ENCODE measurements at regions not wholly inside any gene's neighbourhood (a gene's known extent, or its start where the extent isn't known, plus 50 kb on each side); places are given as distances from the start of the nearest gene placed in this dataset.

DNA sequence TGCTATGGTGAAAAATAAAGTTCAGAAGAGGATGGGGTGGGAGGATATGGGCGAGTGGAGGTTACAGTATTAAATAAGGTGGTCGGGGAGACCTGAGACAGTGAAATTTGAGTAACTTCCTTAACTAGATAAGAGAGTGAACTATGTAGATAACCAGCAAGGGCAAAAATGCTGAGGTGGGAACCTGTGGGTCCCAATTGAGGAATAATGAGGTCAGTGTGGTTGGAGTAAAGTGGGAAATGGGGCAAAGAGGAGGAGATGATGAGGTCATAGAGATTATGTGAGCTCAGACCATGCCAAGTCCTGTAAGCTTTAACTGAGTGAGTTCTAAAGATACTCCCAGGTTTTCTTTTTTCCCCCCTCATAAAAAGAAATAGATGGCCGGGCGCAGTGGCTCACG is 614.6 kb upstream of the PLXNA2 start:
- TF ChIP-seq, protein P1, sequence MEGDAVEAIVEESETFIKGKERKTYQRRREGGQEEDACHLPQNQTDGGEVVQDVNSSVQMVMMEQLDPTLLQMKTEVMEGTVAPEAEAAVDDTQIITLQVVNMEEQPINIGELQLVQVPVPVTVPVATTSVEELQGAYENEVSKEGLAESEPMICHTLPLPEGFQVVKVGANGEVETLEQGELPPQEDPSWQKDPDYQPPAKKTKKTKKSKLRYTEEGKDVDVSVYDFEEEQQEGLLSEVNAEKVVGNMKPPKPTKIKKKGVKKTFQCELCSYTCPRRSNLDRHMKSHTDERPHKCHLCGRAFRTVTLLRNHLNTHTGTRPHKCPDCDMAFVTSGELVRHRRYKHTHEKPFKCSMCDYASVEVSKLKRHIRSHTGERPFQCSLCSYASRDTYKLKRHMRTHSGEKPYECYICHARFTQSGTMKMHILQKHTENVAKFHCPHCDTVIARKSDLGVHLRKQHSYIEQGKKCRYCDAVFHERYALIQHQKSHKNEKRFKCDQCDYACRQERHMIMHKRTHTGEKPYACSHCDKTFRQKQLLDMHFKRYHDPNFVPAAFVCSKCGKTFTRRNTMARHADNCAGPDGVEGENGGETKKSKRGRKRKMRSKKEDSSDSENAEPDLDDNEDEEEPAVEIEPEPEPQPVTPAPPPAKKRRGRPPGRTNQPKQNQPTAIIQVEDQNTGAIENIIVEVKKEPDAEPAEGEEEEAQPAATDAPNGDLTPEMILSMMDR (conservative IDR thresholded peaks at IDR 0.05), result no peak
- H3K27ac ChIP-seq, result no peak overlapping the region

DNA sequence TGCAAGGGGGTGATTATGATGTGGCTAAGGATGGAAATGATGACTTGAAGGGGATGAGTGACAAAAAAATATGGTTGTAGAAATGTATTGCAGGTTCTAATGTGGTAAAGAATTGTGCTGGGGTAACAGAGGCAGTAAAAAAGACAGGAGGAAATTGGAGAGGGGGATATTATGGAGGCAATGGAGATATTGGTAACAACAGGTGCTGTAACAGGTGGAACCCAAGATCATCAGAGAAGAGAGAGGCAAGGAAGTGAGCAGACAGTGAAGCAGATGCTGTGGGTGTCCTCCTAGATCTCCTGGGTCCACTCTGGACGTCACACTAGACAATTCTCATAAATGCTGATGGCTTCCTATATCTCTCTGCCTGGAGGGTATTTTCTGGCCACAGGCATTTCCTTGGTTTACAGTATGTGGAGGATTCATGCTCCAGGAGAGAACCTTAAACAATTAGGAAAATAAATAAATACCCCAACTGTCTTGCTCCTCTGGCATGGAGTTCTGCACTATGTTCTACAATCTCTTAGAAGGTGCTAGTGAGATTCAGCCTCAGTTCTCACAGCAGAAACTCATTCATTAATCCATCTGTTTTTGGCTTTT is 620.3 kb upstream of the PLXNA2 start:
- TF ChIP-seq, protein P1 (conservative IDR thresholded peaks at IDR 0.05), result no peak

DNA sequence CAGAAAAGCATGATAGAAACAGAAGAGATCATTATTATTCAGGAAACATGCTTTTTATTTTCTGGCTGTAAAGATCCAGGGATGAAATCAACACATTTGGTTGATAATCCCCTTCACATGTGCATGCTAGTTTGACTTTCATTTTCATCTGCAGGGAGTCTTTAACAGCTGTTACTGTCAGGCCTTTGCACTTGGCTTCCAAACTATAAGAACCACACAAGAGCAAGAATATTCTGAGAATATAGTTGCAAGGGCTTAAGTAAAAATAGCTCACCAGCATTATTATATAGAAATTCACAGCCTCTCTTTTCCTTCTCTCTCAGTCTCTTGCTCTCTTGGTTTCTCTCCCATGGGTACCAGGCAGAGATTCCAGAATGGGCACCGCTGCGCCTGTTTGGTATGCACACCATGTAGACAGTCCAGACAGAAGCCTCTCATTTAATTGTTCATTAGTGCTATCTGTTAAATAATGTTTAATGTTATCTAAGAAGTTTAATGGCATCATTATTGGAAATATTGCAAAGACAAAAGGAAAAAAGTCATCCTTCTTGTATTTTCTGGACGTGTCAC is 622.3 kb upstream of the PLXNA2 start:
- TF ChIP-seq, protein P1 (conservative IDR thresholded peaks at IDR 0.05), result no peak

More for the DNA sequence above, 620.3 kb upstream of the PLXNA2 start:
- H3K27ac ChIP-seq, result no peak overlapping the region

DNA sequence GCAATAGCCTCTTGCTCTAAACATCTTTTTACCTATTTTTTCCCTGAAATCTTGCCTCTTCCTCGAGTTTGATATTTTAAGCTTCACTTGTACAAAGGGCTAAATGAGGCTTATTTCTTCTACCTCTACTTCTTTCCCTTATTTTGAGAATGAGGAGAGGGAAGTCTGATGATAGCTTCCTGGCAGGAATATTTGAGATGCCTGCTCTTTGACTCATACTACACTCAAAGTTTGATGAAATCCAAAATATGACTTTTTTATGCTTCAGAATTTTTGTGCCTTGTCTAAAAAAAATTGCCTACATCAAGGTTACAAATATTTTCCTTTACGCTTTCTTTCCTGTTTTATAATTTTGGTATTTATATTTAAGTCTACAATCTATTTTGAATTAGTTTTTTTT is 624.4 kb upstream of the PLXNA2 start:
- no peak overlapping the region for H3K27ac ChIP-seq
- TF ChIP-seq, protein P1 (conservative IDR thresholded peaks at IDR 0.05), result no peak

More for the DNA sequence above, 622.3 kb upstream of the PLXNA2 start:
- no peak overlapping the region for H3K27ac ChIP-seq

DNA sequence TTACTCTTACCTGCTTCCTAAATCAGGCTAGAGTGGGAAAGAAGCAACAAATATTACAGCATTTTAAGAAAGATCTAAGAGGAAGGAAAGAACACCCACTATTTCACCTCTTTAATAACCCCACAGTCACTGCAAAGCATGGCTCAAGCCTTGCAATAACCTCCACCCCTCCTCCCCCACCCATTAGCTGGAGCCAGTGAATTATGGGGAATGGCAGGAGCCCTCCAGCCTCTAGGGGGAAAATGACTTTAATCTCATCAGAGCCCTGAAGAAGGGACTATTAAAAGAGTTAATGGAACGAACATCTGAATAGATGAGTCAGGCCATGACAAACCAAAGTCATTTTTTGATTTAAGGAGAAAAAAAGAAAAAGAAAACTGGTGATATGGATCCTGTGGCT is 630.7 kb upstream of the PLXNA2 start:
- TF ChIP-seq, protein P1 (conservative IDR thresholded peaks at IDR 0.05), result no peak
- no peak overlapping the region for H3K27ac ChIP-seq

DNA sequence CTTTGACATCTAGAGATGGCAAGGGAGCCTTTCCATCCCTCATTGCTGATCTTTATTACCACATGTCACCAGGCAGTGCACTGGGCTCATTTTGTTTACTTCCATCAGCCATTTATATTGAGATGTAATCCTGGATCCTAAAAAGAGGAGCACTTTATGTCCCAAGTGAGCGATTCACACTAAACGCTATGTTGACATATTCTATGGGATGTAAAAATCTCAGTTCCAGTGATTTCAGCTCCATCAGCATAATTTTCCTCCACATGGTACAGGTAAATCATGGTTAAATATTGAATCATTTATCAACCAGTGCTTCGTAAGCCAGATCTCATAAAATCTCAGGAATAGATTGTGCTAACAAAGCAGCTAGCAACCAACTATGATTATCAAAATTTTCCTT is 634.8 kb upstream of the PLXNA2 start:
- H3K27ac ChIP-seq, result no peak overlapping the region
- TF ChIP-seq, protein P1 (conservative IDR thresholded peaks at IDR 0.05), result no peak

DNA sequence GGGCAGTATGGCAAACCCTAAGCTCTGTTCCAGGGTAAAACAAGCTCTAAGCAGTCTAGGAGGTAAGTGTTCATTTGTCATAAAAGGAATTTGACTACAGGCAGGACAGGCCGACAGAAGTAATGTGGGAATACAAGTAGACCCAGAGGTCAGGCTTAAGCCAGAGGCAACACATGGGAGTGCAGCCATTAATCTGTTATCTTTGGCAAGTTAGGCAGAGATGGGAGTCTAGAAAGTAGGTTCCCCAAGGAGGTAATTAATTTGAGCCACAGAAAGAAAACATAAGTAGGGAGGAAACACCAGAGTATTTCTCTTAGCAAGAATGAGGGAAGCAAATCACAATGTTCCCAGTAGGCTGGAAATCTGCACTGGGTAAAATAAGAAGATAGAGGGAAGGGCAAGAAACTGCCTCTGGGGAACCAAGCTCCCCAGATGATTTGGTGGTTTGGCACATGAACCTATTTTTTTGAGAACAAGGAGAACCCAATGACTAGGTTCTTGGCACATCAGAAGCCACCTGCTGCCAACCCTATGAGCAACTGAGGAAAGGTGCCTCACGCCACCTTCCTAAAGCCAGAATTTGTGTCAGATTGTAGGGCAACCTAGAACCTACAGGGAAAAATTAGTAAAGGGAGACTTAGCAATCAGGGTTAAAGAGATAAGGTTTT is 636.4 kb upstream of the PLXNA2 start:
- TF ChIP-seq, protein P1 (conservative IDR thresholded peaks at IDR 0.05), result no peak

More for the DNA sequence above, 636.4 kb upstream of the PLXNA2 start:
- no peak overlapping the region for H3K27ac ChIP-seq
